ENCODE measurements at regions not wholly inside any gene's neighbourhood (a gene's known extent, or its start where the extent isn't known, plus 50 kb on each side); places are given as distances from the start of the nearest gene placed in this dataset.

DNA sequence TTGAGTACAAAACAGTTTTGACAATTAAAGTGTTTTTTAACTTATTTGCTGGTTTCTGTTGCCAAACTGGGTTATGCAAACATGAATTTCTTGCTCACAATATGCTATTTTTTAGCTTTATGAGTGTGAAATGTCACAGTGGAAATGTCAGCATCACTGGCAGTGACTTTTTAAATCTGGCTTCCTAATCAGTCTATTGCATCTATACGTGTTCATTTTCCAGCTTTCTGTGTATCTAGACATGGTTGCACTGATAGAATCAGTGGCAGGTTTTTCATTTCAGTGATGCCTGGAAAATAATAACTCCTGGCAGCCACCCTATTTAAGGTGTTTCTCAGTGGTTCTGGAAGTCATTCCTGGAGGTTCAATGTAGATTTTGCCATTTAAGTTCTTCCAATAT is 146.7 kb downstream of the SLITRK6 start:
- TF ChIP-seq, protein P1, sequence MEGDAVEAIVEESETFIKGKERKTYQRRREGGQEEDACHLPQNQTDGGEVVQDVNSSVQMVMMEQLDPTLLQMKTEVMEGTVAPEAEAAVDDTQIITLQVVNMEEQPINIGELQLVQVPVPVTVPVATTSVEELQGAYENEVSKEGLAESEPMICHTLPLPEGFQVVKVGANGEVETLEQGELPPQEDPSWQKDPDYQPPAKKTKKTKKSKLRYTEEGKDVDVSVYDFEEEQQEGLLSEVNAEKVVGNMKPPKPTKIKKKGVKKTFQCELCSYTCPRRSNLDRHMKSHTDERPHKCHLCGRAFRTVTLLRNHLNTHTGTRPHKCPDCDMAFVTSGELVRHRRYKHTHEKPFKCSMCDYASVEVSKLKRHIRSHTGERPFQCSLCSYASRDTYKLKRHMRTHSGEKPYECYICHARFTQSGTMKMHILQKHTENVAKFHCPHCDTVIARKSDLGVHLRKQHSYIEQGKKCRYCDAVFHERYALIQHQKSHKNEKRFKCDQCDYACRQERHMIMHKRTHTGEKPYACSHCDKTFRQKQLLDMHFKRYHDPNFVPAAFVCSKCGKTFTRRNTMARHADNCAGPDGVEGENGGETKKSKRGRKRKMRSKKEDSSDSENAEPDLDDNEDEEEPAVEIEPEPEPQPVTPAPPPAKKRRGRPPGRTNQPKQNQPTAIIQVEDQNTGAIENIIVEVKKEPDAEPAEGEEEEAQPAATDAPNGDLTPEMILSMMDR (IDR thresholded peaks at IDR 0.05; ENCODE audit: poor library complexity), result no peak
- no peak for TF ChIP-seq EZH2 (IDR thresholded peaks at IDR 0.05; ENCODE audit: borderline replicate concordance)
